ENCODE measurements at regions not wholly inside any gene's neighbourhood (a gene's known extent, or its start where the extent isn't known, plus 50 kb on each side); places are given as distances from the start of the nearest gene placed in this dataset.

DNA sequence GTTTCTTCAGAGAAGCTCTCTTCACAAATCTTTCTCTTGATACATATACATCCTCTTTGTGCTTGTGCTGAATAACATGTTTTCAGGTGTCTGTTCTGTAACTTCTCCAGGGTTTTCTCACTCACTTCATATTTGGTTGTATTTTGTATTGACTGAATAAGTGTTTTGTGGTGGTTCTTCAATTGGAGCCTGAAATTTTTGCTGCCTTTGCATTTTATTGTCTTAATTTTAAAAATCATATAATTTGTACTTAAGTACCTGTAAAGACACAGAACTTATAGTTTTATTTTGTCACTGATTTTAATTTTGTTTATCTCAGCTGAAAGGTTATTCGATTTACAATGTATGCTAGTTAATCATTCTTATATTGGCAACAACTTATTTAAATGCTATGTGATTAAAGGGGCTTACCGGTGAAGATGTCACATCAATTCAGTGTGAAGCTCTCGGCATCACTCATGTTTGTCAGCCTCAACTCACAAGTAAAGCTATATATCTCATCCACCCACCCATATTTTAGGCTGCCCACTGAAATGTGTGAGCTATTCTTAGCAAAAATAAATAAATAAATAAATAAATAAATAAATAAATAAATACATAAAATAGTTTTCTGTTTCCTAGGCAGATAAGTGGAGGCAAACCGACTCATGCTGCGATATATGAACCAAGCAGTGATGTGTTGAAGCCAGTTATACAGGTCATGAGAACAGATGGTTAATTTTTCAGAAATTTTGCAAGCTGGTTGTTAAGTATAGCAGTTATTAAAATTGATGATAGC, 76.4 kb upstream of the FSTL5 start:
- H3K36me3 ChIP-seq (ENCODE audit: insufficient read depth, insufficient read length, low read length): no peaks in the 10 kb centered on the region
- no peaks in the 10 kb centered on the region for H3K9me3 ChIP-seq (ENCODE audit: insufficient read depth, low read length)
- H3K4me1 ChIP-seq (ENCODE audit: insufficient read depth, insufficient read length): no peaks in the 10 kb centered on the region
- H3K9ac ChIP-seq (ENCODE audit: insufficient read length, low read depth): no peak overlapping the region
- TF ChIP-seq ZNF274 (IDR thresholded peaks at IDR 0.05; ENCODE audit: low read depth, low read length) (no peak), SUZ12 (IDR thresholded peaks at IDR 0.05; ENCODE audit: extremely low read depth, insufficient read depth, insufficient read length) (no peak), YY1 (IDR thresholded peaks at IDR 0.05; ENCODE audit: insufficient read depth, insufficient read length) (no peak)
- no peak overlapping the region for H3K4me3 ChIP-seq (ENCODE audit: insufficient read length, low read depth)
- no peak for DNase-seq (ENCODE audit: low read depth, low spot score)
- no peaks in the 10 kb centered on the region for H3K27me3 ChIP-seq (ENCODE audit: insufficient read depth, insufficient read length)

DNA sequence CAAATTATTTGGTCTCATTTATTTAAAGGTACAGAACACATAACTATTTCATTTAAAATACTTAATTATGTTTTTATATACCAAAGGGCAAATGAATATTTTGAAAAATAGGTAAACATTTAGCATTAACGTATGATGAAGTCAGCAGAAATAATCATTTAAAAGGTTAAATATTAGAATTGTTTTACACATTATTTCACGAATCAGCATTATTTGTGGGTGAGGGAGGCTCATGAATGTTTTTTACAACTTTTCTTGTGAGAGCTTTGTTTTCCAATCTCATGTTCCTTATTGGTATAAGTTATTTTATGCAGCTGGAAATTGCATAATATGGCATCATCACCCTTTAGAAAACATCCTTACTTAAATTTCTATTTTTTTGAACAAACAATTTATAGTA, 73.9 kb upstream of the FSTL5 start:
- no peaks in the 10 kb centered on the region for H3K27me3 ChIP-seq (ENCODE audit: insufficient read depth, insufficient read length)
- no peak overlapping the region for H3K4me3 ChIP-seq (ENCODE audit: insufficient read length, low read depth)
- no peaks in the 10 kb centered on the region for H3K4me1 ChIP-seq (ENCODE audit: insufficient read depth, insufficient read length)
- H3K36me3 ChIP-seq (ENCODE audit: insufficient read depth, insufficient read length, low read length): no peaks in the 10 kb centered on the region
- no peaks in the 10 kb centered on the region for H3K9me3 ChIP-seq (ENCODE audit: insufficient read depth, low read length)
- DNase-seq (ENCODE audit: low read depth, low spot score): no peak
- no peak overlapping the region for H3K9ac ChIP-seq (ENCODE audit: insufficient read length, low read depth)
- no peak for TF ChIP-seq YY1 (IDR thresholded peaks at IDR 0.05; ENCODE audit: insufficient read depth, insufficient read length)
- no peak for TF ChIP-seq ZNF274 (IDR thresholded peaks at IDR 0.05; ENCODE audit: low read depth, low read length)
- no peak for TF ChIP-seq SUZ12 (IDR thresholded peaks at IDR 0.05; ENCODE audit: extremely low read depth, insufficient read depth, insufficient read length)

DNA sequence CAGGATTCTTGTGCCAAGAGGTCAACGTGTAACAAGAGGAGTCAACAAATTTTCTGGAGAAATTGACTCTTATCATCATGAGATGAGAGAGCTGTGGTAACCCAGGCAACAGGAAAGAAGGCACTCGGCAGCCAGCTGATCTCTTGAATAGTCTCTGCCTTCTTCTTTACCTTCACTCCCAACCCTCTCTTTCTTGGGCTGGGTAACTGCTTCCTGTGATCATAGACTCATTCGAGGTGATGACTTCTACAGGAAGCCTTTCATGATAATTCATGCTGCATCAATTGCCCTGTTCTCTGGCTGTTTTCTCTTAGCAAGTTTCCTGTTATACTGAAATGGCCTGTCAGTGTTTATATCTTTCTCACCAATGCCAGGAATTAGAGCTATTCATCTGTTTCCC, 70.8 kb upstream of the FSTL5 start:
- H3K9ac ChIP-seq (ENCODE audit: insufficient read length, low read depth): no peak overlapping the region
- TF ChIP-seq SUZ12 (IDR thresholded peaks at IDR 0.05; ENCODE audit: extremely low read depth, insufficient read depth, insufficient read length) (no peak), ZNF274 (IDR thresholded peaks at IDR 0.05; ENCODE audit: low read depth, low read length) (no peak), YY1 (IDR thresholded peaks at IDR 0.05; ENCODE audit: insufficient read depth, insufficient read length) (no peak)
- no peak overlapping the region for H3K4me3 ChIP-seq (ENCODE audit: insufficient read length, low read depth)
- no peak for DNase-seq (ENCODE audit: low read depth, low spot score)
- H3K36me3 ChIP-seq (ENCODE audit: insufficient read depth, insufficient read length, low read length): no peaks in the 10 kb centered on the region
- H3K9me3 ChIP-seq (ENCODE audit: insufficient read depth, low read length): no peaks in the 10 kb centered on the region
- no peaks in the 10 kb centered on the region for H3K4me1 ChIP-seq (ENCODE audit: insufficient read depth, insufficient read length)
- no peaks in the 10 kb centered on the region for H3K27me3 ChIP-seq (ENCODE audit: insufficient read depth, insufficient read length)

DNA sequence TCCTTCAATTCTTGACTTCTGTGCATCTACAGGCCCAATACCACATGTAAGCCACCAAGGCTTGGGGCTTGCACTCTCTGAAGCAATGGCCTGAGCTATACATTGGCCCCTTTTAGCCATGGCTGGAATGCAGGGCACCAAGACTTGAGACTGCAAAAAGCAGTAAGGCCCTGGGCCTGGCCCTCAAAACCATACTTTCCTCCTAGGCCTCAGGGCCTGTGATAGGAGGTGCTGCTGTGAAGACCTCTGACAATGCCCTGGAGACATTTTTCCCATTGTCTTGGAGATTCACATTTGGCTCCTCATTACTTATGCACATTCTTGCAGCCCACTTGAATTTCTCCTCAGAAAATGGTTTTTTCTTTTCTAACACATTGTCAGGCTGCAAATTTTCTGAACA, 68.5 kb upstream of the FSTL5 start:
- Histone ChIP-seq H3K9ac (ENCODE audit: insufficient read length, low read depth) (no peak overlapping the region), H3K9me3 (ENCODE audit: insufficient read depth, low read length) (no peaks in the 10 kb centered on the region), H3K27me3 (ENCODE audit: insufficient read depth, insufficient read length) (no peaks in the 10 kb centered on the region), H3K36me3 (ENCODE audit: insufficient read depth, insufficient read length, low read length) (no peaks in the 10 kb centered on the region), H3K4me3 (ENCODE audit: insufficient read length, low read depth) (no peak overlapping the region), H3K4me1 (ENCODE audit: insufficient read depth, insufficient read length) (no peaks in the 10 kb centered on the region)
- DNase-seq (ENCODE audit: low read depth, low spot score): peak; percentile 33
- TF ChIP-seq SUZ12 (IDR thresholded peaks at IDR 0.05; ENCODE audit: extremely low read depth, insufficient read depth, insufficient read length): no peak
- no peak for TF ChIP-seq YY1 (IDR thresholded peaks at IDR 0.05; ENCODE audit: insufficient read depth, insufficient read length)
- no peak for TF ChIP-seq ZNF274 (IDR thresholded peaks at IDR 0.05; ENCODE audit: low read depth, low read length)

DNA sequence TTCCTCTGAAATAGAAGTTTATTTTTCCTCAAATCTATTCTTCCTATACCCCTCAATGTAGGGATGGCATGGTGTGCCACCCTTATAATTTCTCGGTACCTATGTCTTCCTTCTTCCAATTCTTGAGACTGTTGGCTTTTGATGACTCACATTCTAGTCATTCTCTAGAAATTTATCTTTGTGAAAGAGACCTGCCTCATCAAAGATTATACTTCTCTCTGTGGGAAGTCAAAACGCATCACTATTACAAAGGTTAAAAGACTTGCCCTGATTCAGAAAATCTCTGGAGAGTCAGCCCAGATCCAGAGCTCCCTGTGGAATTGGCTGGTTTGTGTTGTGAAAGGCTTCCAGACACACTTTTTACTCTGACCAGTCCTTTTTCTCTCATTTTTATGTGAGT, 65.9 kb upstream of the FSTL5 start:
- Histone ChIP-seq H3K36me3 (ENCODE audit: insufficient read depth, insufficient read length, low read length) (no peaks in the 10 kb centered on the region), H3K9me3 (ENCODE audit: insufficient read depth, low read length) (no peaks in the 10 kb centered on the region), H3K9ac (ENCODE audit: insufficient read length, low read depth) (no peak overlapping the region), H3K27me3 (ENCODE audit: insufficient read depth, insufficient read length) (no peaks in the 10 kb centered on the region), H3K4me1 (ENCODE audit: insufficient read depth, insufficient read length) (no peaks in the 10 kb centered on the region), H3K4me3 (ENCODE audit: insufficient read length, low read depth) (no peak overlapping the region)
- DNase-seq (ENCODE audit: low read depth, low spot score): no peak
- TF ChIP-seq SUZ12 (IDR thresholded peaks at IDR 0.05; ENCODE audit: extremely low read depth, insufficient read depth, insufficient read length) (no peak), YY1 (IDR thresholded peaks at IDR 0.05; ENCODE audit: insufficient read depth, insufficient read length) (no peak), ZNF274 (IDR thresholded peaks at IDR 0.05; ENCODE audit: low read depth, low read length) (no peak)

DNA sequence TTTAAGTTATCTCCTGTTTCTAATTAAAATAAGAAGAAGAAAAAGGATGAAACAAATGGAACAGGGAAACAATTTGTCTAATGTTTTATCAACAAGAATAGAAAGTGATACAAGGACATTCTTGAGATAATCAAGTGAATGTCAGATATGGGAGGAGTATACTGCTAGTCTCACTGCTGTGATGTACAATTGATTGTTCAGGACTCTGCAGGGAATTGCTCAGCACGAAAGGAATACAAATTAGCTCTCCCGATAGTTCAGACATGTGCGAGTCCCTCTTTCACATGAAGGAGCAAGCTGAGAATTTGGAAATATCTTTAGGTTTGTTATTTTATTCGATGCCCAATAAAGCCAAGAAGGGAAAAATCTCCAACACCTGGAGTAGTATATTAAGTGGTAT, 57.3 kb upstream of the FSTL5 start:
- DNase-seq (ENCODE audit: low read depth, low spot score): no peak
- no peaks in the 10 kb centered on the region for H3K36me3 ChIP-seq (ENCODE audit: insufficient read depth, insufficient read length, low read length)
- H3K4me1 ChIP-seq (ENCODE audit: insufficient read depth, insufficient read length): no peaks in the 10 kb centered on the region
- TF ChIP-seq YY1 (IDR thresholded peaks at IDR 0.05; ENCODE audit: insufficient read depth, insufficient read length) (no peak), ZNF274 (IDR thresholded peaks at IDR 0.05; ENCODE audit: low read depth, low read length) (no peak), SUZ12 (IDR thresholded peaks at IDR 0.05; ENCODE audit: extremely low read depth, insufficient read depth, insufficient read length) (no peak)
- H3K9me3 ChIP-seq (ENCODE audit: insufficient read depth, low read length): no peaks in the 10 kb centered on the region
- no peak overlapping the region for H3K9ac ChIP-seq (ENCODE audit: insufficient read length, low read depth)
- H3K4me3 ChIP-seq (ENCODE audit: insufficient read length, low read depth): no peak overlapping the region
- no peaks in the 10 kb centered on the region for H3K27me3 ChIP-seq (ENCODE audit: insufficient read depth, insufficient read length)

Measured in NT2/D1 (cell line).